ENCODE measurements at regions not wholly inside any gene's neighbourhood (a gene's known extent, or its start where the extent isn't known, plus 50 kb on each side); places are given as distances from the start of the nearest gene placed in this dataset.
"Not testable (repeated sequence)": the region's sequence is repeated elsewhere in the genome, so short reads cannot be mapped to it uniquely, and the experiment has no call there.

DNA sequence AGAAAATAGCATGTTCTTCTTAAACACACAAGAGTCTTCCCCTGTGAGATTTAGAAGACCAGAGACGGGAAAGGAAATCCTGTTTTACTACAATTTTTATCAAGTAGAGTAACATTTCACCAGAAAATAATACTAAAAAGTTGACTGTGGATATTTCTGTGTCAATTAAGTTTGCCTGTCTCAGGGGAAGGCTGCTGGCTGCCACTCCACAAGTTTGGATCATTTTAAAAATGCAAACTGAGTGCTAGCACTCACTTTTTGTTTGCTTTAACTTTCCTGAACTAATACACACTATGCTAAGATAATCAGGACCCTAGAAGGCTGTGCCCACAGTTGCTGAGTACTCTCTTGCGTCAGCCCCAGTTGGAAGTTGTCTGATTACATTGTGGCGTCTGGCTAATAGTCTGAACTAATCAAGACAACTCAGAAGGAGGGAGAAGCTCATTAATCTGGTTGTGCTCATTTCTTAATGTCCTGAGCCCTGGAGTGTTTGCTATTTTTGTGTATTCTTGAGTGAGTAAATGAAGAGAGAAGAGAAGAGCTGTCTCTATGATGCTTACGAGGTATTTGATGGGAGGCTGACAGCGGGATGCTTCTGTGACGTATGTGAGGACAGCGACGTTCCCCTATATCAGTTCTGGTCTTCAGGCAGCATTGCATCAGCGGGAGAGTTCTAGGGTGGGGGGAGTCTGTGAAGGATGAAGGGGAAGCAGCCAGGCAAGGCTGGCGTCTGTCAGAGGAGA, 664.2 kb downstream of the QKI start (continued):
- no peak for TF ChIP-seq ZNF274 (IDR thresholded peaks at IDR 0.05; ENCODE audit: low read depth, low read length)
- TF ChIP-seq, protein P1, sequence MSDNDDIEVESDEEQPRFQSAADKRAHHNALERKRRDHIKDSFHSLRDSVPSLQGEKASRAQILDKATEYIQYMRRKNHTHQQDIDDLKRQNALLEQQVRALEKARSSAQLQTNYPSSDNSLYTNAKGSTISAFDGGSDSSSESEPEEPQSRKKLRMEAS (IDR thresholded peaks at IDR 0.05), result no peak

DNA sequence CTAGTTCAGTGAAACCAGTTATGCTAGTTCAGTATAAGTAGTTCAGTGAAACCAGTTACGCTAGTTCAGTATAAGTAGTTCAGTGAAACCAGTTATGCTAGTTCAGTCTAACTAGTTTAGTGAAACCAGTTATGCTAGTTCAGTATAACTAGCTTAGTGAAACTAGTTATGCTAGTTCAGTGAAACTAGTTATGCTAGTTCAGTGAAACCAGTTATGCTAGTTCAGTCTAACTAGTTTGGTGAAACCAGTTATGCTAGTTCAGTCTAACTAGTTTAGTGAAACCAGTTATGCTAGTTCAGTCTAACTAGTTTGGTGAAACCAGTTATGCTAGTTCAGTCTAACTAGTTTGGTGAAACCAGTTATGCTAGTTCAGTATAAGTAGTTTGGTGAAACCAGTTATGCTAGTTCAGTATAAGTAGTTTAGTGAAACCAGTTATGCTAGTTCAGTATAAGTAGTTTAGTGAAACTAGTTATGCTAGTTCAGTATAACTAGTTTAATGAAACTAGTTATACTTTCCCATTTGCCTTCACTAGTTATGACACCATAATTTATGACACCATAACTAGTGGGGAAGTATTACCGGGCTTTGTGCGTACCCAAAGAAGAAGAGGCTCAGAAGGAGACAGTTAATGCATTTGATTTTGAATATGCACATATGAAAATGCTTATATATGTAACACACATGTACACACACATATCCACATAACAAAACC, 662.5 kb downstream of the QKI start:
- POLR2A ChIA-PET; H3K4me3 ChIP-seq (replicated peaks in 1 of 2; ENCODE audit: low read depth in 1 of 2, low read length in 2 of 2); H3K79me2 ChIP-seq (ENCODE audit: insufficient read depth, low read length); H3K36me3 ChIP-seq (ENCODE audit: control insufficient read depth in 1 of 2, insufficient read depth in 2 of 2, low read length in 2 of 2); H3K27ac ChIP-seq (ENCODE audit: low read depth, low read length); H3K4me2 ChIP-seq (ENCODE audit: low read length); H3K27me3 ChIP-seq (ENCODE audit: insufficient read depth, low read length); H3K9me3 ChIP-seq (ENCODE audit: control insufficient read depth in 1 of 2, insufficient read depth in 1 of 2, low read depth in 1 of 2, low read length in 2 of 2); H4K20me1 ChIP-seq (ENCODE audit: insufficient read depth); ATAC-seq; H3K9ac ChIP-seq (ENCODE audit: low read length); H3K9me2 ChIP-seq (ENCODE audit: insufficient read depth); CTCF ChIA-PET; RAD21 ChIA-PET (ENCODE audit: low non-redundant PET in 1 of 2, low total read pairs in 2 of 2, uncharacterized antibody in 2 of 2, unreplicated experiment in 2 of 2); DNase-seq (ENCODE audit: low read depth, low spot score); BruUV-seq (replicated peaks); H3K4me1 ChIP-seq (ENCODE audit: control insufficient read depth in 1 of 2, insufficient read depth in 2 of 2, low read length in 2 of 2); H2AFZ ChIP-seq (ENCODE audit: low read depth, low read length, poor library complexity, severe bottlenecking); intact Hi-C loops (cut with micrococcal nuclease): not testable (repeated sequence)

DNA sequence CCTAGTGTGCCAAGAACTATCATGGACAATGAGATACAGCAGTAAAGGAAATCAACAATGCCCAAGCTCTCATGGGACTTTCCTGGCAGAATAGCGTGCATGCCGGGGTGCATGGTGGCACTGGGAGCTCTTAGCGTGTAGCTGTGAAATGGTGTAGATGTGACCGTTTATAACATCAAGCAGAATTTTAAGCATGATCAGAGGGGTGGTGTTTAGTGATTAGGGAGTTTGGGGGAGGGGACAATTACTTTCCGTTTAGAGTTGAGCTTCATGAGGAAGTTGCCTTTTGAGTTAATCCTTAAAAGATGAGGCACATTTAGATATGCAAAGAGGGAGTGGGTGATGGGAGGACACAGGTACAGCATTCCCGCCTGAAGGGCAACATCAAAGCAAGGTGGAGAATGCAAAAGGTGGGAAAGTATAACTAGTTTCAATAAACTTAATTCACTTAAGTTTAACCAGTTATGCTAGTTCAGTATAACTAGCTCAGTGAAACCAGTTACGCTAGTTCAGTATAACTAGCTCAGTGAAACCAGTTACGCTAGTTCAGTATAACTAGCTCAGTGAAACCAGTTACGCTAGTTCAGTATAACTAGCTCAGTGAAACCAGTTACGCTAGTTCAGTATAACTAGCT, 661.6 kb downstream of the QKI start:
- H3K79me2 ChIP-seq (ENCODE audit: insufficient read depth, low read length), result no peaks in the 10 kb centered on the region
- CTCF ChIA-PET, result no interaction called here
- intact Hi-C loops (cut with micrococcal nuclease), result no loop called here
- H3K4me1 ChIP-seq (ENCODE audit: control insufficient read depth in 1 of 2, insufficient read depth in 2 of 2, low read length in 2 of 2), result no peaks in the 10 kb centered on the region
- ATAC-seq, result no peak
- H4K20me1 ChIP-seq (ENCODE audit: insufficient read depth), result no peaks in the 10 kb centered on the region
- no peaks in the 10 kb centered on the region for H3K9me2 ChIP-seq (ENCODE audit: insufficient read depth)
- no peaks in the 10 kb centered on the region for H3K36me3 ChIP-seq (ENCODE audit: control insufficient read depth in 1 of 2, insufficient read depth in 2 of 2, low read length in 2 of 2)
- H3K9ac ChIP-seq (ENCODE audit: low read length), result no peak overlapping the region
- H3K9me3 ChIP-seq (ENCODE audit: control insufficient read depth in 1 of 2, insufficient read depth in 1 of 2, low read depth in 1 of 2, low read length in 2 of 2), result peaks cover 4 to 7% of the 10 kb centered on the region in 2 experiments; a peak in 1 of 4 replicates
- RAD21 ChIA-PET (ENCODE audit: low non-redundant PET in 1 of 2, low total read pairs in 2 of 2, uncharacterized antibody in 2 of 2, unreplicated experiment in 2 of 2), result no interaction called here
- no peak overlapping the region for H3K27ac ChIP-seq (ENCODE audit: low read depth, low read length)
- no peak overlapping the region for H3K4me2 ChIP-seq (ENCODE audit: low read length)
- H3K4me3 ChIP-seq (replicated peaks in 1 of 2; ENCODE audit: low read depth in 1 of 2, low read length in 2 of 2), result no peak overlapping the region
- DNase-seq (ENCODE audit: low read depth, low spot score), result no peak
- POLR2A ChIA-PET, result no interaction called here
- H2AFZ ChIP-seq (ENCODE audit: low read depth, low read length, poor library complexity, severe bottlenecking), result no peak overlapping the region
- no TSS peak for BruUV-seq (replicated peaks)
- H3K27me3 ChIP-seq (ENCODE audit: insufficient read depth, low read length), result no peaks in the 10 kb centered on the region
- TF ChIP-seq CBX3 (IDR thresholded peaks at IDR 0.05; ENCODE audit: low read depth) (no peak), ZNF274 (IDR thresholded peaks at IDR 0.05; ENCODE audit: low read depth, low read length) (no peak), EZH2 (IDR thresholded peaks at IDR 0.05) (no peak), SP1 (IDR thresholded peaks at IDR 0.05; ENCODE audit: low read depth) (no peak), TCF7L2 (IDR thresholded peaks at IDR 0.05; ENCODE audit: borderline replicate concordance, extremely low read depth, insufficient read depth, insufficient read length) (no peak)
- TF ChIP-seq, protein P2, sequence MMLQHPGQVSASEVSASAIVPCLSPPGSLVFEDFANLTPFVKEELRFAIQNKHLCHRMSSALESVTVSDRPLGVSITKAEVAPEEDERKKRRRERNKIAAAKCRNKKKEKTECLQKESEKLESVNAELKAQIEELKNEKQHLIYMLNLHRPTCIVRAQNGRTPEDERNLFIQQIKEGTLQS (IDR thresholded peaks at IDR 0.05), result no peak
- TF ChIP-seq, protein P3, sequence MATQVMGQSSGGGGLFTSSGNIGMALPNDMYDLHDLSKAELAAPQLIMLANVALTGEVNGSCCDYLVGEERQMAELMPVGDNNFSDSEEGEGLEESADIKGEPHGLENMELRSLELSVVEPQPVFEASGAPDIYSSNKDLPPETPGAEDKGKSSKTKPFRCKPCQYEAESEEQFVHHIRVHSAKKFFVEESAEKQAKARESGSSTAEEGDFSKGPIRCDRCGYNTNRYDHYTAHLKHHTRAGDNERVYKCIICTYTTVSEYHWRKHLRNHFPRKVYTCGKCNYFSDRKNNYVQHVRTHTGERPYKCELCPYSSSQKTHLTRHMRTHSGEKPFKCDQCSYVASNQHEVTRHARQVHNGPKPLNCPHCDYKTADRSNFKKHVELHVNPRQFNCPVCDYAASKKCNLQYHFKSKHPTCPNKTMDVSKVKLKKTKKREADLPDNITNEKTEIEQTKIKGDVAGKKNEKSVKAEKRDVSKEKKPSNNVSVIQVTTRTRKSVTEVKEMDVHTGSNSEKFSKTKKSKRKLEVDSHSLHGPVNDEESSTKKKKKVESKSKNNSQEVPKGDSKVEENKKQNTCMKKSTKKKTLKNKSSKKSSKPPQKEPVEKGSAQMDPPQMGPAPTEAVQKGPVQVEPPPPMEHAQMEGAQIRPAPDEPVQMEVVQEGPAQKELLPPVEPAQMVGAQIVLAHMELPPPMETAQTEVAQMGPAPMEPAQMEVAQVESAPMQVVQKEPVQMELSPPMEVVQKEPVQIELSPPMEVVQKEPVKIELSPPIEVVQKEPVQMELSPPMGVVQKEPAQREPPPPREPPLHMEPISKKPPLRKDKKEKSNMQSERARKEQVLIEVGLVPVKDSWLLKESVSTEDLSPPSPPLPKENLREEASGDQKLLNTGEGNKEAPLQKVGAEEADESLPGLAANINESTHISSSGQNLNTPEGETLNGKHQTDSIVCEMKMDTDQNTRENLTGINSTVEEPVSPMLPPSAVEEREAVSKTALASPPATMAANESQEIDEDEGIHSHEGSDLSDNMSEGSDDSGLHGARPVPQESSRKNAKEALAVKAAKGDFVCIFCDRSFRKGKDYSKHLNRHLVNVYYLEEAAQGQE (IDR thresholded peaks at IDR 0.05; ENCODE audit: low read depth), result no peak
- TF ChIP-seq, protein P1 (IDR thresholded peaks at IDR 0.05), result no peak
